ENCODE measurements at regions not wholly inside any gene's neighbourhood (a gene's known extent, or its start where the extent isn't known, plus 50 kb on each side); places are given as distances from the start of the nearest gene placed in this dataset.

- ChIA-PET POLR2A (interaction anchor here (0.7 to 1.3 kb wide), 2 partner anchors 15 to 267 kb away, joined by 3 read pairs; partner anchors contain the start of gene PARN), RAD21 (ENCODE audit: low non-redundant PET in 1 of 2, low total read pairs in 2 of 2, uncharacterized antibody in 2 of 2, unreplicated experiment in 2 of 2) (no interaction called here), CTCF (no interaction called here)
- H3K9me2 ChIP-seq (ENCODE audit: insufficient read depth), result no peaks in the 10 kb centered on the region
- ATAC-seq (no peak), DNase-seq (ENCODE audit: low read depth, low spot score) (no peak)
- H3K9ac ChIP-seq (ENCODE audit: low read length), result no peak overlapping the region
- no peaks in the 10 kb centered on the region for H3K36me3 ChIP-seq (ENCODE audit: control insufficient read depth in 1 of 2, insufficient read depth in 2 of 2, low read length in 2 of 2)
- H3K4me2 ChIP-seq (ENCODE audit: low read length), result no peak overlapping the region
- H3K4me3 ChIP-seq (replicated peaks in 1 of 2; ENCODE audit: low read depth in 1 of 2, low read length in 2 of 2), result no peak overlapping the region
- no peaks in the 10 kb centered on the region for H3K79me2 ChIP-seq (ENCODE audit: insufficient read depth, low read length)
- H2AFZ ChIP-seq (ENCODE audit: low read depth, low read length, poor library complexity, severe bottlenecking), result no peak overlapping the region
- no peaks in the 10 kb centered on the region for H3K9me3 ChIP-seq (ENCODE audit: control insufficient read depth in 1 of 2, insufficient read depth in 1 of 2, low read depth in 1 of 2, low read length in 2 of 2)
- H3K4me1 ChIP-seq (ENCODE audit: control insufficient read depth in 1 of 2, insufficient read depth in 2 of 2, low read length in 2 of 2), result peaks cover 20 to 26% of the 10 kb centered on the region in 2 experiments
- H3K27ac ChIP-seq (ENCODE audit: low read depth, low read length), result no peak overlapping the region
- intact Hi-C loops (cut with micrococcal nuclease), result loop anchor here (5.0 kb wide), 1 partner anchor 51 kb away; no protein-coding TSS in a partner anchor
- H3K27me3 ChIP-seq (ENCODE audit: insufficient read depth, low read length), result no peaks in the 10 kb centered on the region
- no TSS peak for BruUV-seq (replicated peaks)
- no peaks in the 10 kb centered on the region for H4K20me1 ChIP-seq (ENCODE audit: insufficient read depth)
- TF ChIP-seq ZBTB33 (IDR thresholded peaks at IDR 0.05; ENCODE audit: extremely low read depth, insufficient replicate concordance, low read length) (no peak), POLR2A (IDR thresholded peaks at IDR 0.05; ENCODE audit: borderline replicate concordance, extremely low read depth, insufficient read depth, insufficient read length) (no peak), CBX3 (IDR thresholded peaks at IDR 0.05; ENCODE audit: low read depth) (no peak), YY1 (IDR thresholded peaks at IDR 0.05; ENCODE audit: extremely low read depth, insufficient replicate concordance, low read depth, low read length) (no peak), ELF1 (IDR thresholded peaks at IDR 0.05; ENCODE audit: borderline replicate concordance, low read depth) (no peak), SRF (IDR thresholded peaks at IDR 0.05; ENCODE audit: low read depth) (no peak), SIN3A (IDR thresholded peaks at IDR 0.05; ENCODE audit: low read depth) (no peak), EGR1 (IDR thresholded peaks at IDR 0.05; ENCODE audit: low read depth) (no peak), EZH2phosphoT487 (IDR thresholded peaks at IDR 0.05; ENCODE audit: borderline replicate concordance) (no peak), CEBPB (IDR thresholded peaks at IDR 0.05; ENCODE audit: low read depth) (no peak), POLR2AphosphoS5 (IDR thresholded peaks at IDR 0.05; ENCODE audit: low read depth, low read length) (no peak), EZH2 (IDR thresholded peaks at IDR 0.05) (no peak)
These were observed 267.2 kb downstream of the PARN start for GRCh38 chr16:14362774-14363371.
